ENCODE measurements at regions not wholly inside any gene's neighbourhood (a gene's known extent, or its start where the extent isn't known, plus 50 kb on each side); places are given as distances from the start of the nearest gene placed in this dataset.
"Not testable (repeated sequence)": the region's sequence is repeated elsewhere in the genome, so short reads cannot be mapped to it uniquely, and the experiment has no call there.

DNA sequence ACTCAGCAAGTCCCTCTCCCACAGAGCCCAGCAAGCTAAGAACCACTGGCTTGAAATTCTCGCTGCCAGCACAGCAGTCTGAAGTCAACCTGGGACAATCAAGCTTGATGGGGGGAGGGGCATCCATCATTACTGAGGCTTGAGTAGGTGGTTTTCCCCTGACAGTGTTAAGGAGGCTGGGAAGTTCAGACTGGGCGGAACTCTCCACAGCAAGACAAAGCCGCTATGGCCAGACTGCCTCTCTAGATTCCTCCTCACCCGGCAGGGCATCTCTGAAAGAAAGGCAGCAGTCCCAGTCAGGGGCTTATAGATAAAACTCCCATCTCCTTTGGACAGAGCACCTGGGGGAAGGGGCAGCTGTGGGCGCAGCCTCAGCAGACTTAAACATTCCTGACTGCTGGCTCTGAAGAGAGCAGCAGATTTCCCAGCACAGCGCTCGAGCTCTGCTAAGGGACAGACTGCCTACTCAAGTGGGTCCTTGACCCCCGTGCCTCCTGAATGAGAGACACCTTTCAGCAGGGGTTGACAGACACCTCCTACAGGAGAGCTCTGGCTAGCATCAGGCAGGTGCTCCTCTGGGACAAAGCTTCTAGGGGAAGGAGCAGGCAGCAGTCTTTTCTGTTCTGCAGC, 188.4 kb downstream of the PCTP start:
- not testable (repeated sequence) for ATAC-seq; H3K36me3 Mint-ChIP-seq (ENCODE audit: insufficient read depth); H3K4me3 Mint-ChIP-seq; DNase-seq; H3K4me1 Mint-ChIP-seq (ENCODE audit: low read depth); H3K27me3 Mint-ChIP-seq (ENCODE audit: low read depth)
- peaks cover 17% of the 10 kb centered on the region for H3K9me3 Mint-ChIP-seq

DNA sequence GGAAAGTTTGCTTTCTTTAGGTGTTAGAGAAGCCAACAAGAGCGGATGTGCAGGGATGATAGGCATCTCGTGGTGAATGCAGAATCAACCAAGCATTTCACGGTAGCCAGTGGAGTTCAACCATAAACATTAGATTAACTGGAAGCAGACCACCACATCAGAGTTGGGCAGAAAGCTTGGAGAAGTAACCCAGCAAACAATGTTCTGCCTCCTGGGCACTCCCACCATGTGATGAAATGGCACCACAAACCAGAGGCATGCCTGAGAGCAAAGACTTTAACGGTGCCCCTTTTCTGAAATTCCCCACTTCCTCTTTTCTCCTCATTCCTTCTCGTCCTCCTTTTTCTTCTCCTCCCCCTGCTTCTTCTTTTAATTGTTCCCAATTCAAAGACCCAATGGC, 193.5 kb upstream of the ANKFN1 start:
- Mint-ChIP-seq H3K9me3 (no peaks in the 10 kb centered on the region), H3K4me1 (ENCODE audit: low read depth) (no peaks in the 10 kb centered on the region), H3K36me3 (ENCODE audit: insufficient read depth) (no peaks in the 10 kb centered on the region), H3K27me3 (ENCODE audit: low read depth) (peaks cover 4% of the 10 kb centered on the region), H3K4me3 (no peak overlapping the region)
- DNase-seq, result no peak
- no peak for ATAC-seq

DNA sequence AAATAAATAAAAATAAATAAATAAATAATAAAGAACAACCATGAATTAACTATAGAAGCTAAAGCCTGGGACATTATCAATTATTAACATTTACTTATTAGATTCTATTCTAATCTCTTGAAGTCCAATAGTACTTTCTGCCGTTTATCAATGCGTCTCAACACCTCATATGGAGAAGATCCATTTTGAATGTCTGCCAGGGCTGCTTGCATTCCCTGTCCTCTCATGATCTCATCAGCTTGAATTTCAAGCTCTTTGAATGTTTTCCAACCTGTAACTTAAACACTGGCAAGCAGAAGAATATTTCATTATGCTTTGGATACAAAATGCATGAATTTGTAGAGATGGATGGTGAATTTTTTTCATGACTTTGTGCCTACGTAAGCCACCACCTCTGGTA, 191.9 kb upstream of the ANKFN1 start:
- Mint-ChIP-seq H3K4me1 (ENCODE audit: low read depth) (no peaks in the 10 kb centered on the region), H3K27me3 (ENCODE audit: low read depth) (peaks cover 4% of the 10 kb centered on the region), H3K36me3 (ENCODE audit: insufficient read depth) (no peaks in the 10 kb centered on the region), H3K9me3 (no peaks in the 10 kb centered on the region), H3K4me3 (no peak overlapping the region)
- DNase-seq (no peak), ATAC-seq (no peak)

DNA sequence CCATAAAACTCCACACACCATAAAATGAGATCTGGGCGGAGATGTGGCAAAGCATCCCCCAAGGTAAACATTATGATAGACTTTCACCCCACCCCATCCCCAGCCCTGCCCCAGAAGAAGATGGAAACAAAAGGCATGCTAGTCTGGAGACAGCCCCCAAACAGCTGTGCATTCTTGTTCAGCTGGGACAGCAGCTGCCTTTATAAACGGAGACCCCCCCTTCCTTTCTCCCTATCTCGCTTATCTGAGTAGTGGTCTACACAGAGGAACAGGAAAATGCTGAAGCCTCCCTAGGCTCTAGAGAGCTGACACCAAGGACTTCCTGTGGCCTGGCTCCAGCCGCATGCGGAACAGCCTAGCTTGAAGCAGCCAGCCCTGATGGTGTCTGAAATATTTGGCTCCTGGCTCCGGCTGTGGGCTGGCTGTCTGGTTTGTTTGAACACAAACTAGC, 190.3 kb upstream of the ANKFN1 start:
- H3K27me3 Mint-ChIP-seq (ENCODE audit: low read depth), result peaks cover 4% of the 10 kb centered on the region

DNA sequence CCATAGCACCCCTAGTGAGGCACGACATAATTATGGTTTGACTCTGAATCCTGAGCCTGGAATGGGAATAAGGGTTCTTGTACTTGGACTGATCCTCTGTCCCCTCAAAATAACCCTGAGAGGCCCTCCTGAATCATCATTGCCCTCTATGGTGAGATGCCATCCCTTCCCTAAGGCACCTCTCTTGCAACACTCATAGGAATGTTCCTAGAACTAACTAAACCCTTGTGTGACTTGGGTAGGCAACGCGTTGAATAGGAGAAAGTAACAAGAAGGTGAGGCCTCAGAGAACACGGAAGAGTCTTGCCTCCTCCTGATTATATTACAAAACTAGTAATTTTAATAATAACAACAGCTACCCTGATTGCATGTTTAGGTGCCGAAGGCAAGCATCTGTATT, 189.1 kb upstream of the ANKFN1 start:
- ATAC-seq (no peak), DNase-seq (no peak)
- H3K4me3 Mint-ChIP-seq, result no peak overlapping the region
- H3K4me1 Mint-ChIP-seq (ENCODE audit: low read depth), result no peaks in the 10 kb centered on the region
- H3K27me3 Mint-ChIP-seq (ENCODE audit: low read depth), result peaks cover 4% of the 10 kb centered on the region
- no peaks in the 10 kb centered on the region for H3K36me3 Mint-ChIP-seq (ENCODE audit: insufficient read depth)
- no peaks in the 10 kb centered on the region for H3K9me3 Mint-ChIP-seq

More for the DNA sequence above, 190.3 kb upstream of the ANKFN1 start:
- Mint-ChIP-seq H3K9me3 (no peaks in the 10 kb centered on the region), H3K36me3 (ENCODE audit: insufficient read depth) (no peaks in the 10 kb centered on the region), H3K4me3 (no peak overlapping the region), H3K4me1 (ENCODE audit: low read depth) (no peaks in the 10 kb centered on the region)
- DNase-seq, result no peak
- ATAC-seq, result no peak

DNA sequence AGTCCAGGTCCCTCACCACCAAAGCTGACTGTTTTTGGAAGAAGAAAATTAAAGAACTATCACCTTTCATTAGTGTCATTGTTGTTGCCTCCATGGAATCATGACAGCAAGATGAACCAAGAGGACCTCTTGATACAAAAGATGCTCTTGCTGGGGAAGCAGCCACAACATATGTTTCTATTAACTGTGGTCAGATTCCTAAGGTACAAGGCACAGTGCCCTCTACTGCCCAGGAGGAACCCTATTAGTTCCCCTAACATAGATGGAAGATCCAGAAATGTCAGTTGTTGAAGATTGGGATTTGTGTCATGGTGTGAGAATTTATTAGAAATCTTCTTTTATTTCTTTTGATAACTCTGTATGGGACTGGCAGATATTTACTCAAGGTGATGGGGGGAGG, 188.2 kb upstream of the ANKFN1 start:
- no peaks in the 10 kb centered on the region for H3K4me1 Mint-ChIP-seq (ENCODE audit: low read depth)
- no peak overlapping the region for H3K4me3 Mint-ChIP-seq
- H3K9me3 Mint-ChIP-seq, result no peaks in the 10 kb centered on the region
- DNase-seq (no peak), ATAC-seq (no peak)
- no peaks in the 10 kb centered on the region for H3K36me3 Mint-ChIP-seq (ENCODE audit: insufficient read depth)
- peaks cover 4% of the 10 kb centered on the region for H3K27me3 Mint-ChIP-seq (ENCODE audit: low read depth)

DNA sequence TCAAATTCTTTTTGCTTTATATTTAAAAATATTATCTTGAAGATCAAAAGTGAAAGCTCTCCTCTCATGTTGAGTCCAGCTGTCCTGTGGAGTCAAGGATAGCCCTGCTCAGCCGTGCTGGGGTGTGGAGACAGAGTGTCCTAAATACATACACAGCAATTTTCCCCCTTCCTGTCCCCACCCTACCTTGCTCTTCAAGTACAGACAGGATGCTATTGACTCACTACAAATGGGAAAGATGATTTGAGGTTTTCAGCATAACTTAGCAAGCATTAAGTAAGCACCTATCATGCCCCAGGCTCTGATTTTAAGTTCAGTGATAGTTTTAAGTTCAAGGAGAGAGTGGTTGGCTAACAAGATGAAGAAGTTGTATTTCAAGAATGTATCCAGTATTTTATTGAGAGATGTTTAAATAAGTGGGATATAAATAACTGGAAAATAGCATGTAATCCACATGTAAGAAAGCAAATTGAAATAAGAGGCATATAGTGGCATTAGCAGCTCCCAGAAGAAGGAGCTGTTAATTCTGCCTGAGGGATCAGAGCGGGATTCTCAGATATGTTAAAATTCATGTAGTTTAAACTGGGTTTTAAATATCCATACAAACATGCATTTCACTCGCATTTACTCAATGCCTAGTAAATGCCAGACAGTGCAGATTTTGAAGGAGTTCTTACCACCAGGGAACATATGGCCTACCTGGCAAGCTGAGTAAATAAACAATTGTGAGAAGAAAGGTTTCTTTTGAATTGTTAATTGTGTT, 183.5 kb upstream of the ANKFN1 start:
- no peak for DNase-seq
- no peaks in the 10 kb centered on the region for H3K4me1 Mint-ChIP-seq (ENCODE audit: low read depth)
- no peak overlapping the region for H3K4me3 Mint-ChIP-seq
- peaks cover 5% of the 10 kb centered on the region for H3K27me3 Mint-ChIP-seq (ENCODE audit: low read depth)
- H3K36me3 Mint-ChIP-seq (ENCODE audit: insufficient read depth), result no peaks in the 10 kb centered on the region
- H3K9me3 Mint-ChIP-seq, result no peaks in the 10 kb centered on the region
- ATAC-seq, result no peak

DNA sequence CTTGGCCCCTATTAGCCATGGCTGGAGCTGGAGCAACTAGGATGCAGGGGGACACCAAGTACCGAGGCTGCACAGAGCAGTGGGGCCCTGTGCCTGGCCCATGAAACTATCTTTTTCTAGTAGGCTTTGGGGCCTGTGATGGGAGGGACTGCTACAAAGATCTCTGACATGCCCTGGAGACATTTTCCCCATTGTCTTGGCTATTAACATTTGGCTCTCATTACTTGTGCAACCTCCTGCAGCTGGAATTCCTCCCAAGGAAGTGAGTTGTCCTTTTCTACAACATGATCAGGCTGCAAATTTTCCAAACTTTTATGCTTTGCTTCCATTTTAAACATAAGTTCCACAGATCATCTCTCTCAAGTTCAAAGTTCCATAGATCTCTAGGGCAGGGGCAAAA, 174.7 kb upstream of the ANKFN1 start:
- no peaks in the 10 kb centered on the region for H3K4me1 Mint-ChIP-seq (ENCODE audit: low read depth)
- no peaks in the 10 kb centered on the region for H3K36me3 Mint-ChIP-seq (ENCODE audit: insufficient read depth)
- no peaks in the 10 kb centered on the region for H3K27me3 Mint-ChIP-seq (ENCODE audit: low read depth)
- no peak for ATAC-seq
- no peaks in the 10 kb centered on the region for H3K9me3 Mint-ChIP-seq
- H3K4me3 Mint-ChIP-seq, result no peak overlapping the region
- no peak for DNase-seq

DNA sequence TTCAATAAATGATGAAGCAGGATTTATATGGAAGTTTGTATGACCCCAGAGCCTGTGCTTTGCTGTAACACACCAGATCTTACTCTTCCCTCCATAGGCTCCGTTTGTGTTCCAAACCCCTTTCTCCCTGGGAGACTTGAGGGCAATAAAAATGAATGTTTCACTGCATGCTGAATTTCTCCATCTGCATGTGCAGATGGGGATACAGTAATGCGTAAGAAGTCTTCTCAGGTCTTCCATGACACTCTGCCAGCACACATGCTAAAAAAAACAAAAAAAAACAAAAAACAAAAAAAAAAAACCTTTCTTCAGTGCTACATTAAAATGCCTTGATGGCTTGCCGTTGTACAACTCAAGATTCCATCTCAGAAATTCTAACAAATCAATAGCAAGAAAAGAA, 170.2 kb upstream of the ANKFN1 start:
- Mint-ChIP-seq H3K9me3 (no peaks in the 10 kb centered on the region), H3K27me3 (ENCODE audit: low read depth) (no peaks in the 10 kb centered on the region), H3K4me3 (no peak overlapping the region), H3K36me3 (ENCODE audit: insufficient read depth) (no peaks in the 10 kb centered on the region), H3K4me1 (ENCODE audit: low read depth) (no peaks in the 10 kb centered on the region)
- no peak for ATAC-seq
- no peak for DNase-seq

DNA sequence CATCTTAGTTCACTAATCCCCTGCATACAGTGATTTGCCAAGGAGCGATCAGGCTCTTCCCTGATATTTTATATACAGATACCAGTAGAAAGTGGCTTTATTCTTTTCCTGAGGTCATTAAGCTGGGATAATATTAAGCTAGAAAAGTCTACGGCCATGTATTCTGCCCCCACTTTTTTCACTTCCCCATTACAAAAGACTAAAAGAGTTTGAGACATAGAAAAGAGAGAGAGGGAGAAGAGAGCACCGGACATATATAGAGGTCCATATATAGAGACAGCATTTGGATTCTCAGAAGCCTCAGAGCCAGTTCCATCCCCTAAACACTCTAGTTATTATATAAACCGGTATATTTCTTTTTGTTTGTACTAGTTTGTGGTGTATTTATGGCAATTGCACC, 166.5 kb upstream of the ANKFN1 start:
- H3K4me1 Mint-ChIP-seq (ENCODE audit: low read depth), result no peaks in the 10 kb centered on the region
- H3K36me3 Mint-ChIP-seq (ENCODE audit: insufficient read depth), result no peaks in the 10 kb centered on the region
- no peaks in the 10 kb centered on the region for H3K27me3 Mint-ChIP-seq (ENCODE audit: low read depth)
- H3K4me3 Mint-ChIP-seq, result no peak overlapping the region
- ATAC-seq (no peak), DNase-seq (no peak)
- no peaks in the 10 kb centered on the region for H3K9me3 Mint-ChIP-seq

DNA sequence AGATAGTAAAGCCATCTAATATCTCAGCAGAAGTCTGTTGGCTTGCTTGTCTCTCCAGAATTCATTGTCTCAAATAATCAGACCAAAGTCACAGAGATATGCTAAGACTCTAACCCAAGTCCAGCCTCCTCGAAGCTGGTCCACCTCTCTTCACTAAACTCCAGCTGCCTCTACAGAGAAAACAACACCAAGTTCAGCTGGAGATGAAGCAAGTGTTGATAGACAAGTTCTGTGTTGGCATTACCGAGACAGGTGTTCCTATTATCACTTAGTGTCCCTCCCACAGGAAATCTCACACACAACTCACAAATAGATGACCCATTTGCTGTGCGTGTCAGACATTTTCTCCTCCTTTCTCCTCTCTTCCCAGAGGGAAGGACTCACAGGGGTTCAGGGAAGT, 164.4 kb upstream of the ANKFN1 start:
- no peak overlapping the region for H3K4me3 Mint-ChIP-seq
- peaks cover 4% of the 10 kb centered on the region for H3K9me3 Mint-ChIP-seq
- no peak for DNase-seq

DNA sequence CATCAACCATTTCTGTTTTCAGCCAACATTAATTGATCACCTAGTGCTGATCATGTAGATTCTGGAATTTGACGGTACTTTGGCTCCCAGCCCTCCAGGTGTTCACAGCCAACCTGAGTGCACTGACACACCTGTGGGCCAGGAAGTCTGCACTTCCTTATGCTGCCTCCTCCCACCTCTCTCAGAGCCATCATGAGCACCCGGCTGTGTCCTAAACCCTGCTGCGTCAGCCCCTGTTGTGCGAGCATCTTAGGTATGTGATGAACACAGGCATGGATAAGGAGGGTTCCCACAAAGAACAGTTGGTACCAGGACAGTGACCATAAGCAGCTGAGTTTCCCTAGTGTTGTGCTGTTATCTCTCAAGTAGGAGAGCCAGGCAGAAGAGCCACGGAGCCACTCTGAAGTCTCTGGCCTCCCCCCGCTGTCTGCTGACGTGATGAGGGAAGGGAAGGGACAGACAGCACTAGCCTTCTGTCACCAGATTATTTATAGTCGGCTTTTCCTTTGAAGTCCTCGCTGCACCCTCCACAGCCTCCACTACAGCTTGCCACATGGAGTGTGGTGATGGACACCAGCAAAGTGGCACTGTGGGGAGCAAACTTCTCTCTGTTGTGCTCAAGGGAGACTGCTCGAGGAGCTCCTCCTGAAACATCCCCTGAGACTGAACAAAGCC, 162.8 kb upstream of the ANKFN1 start:
- DNase-seq, result no peak
- Mint-ChIP-seq H3K36me3 (ENCODE audit: insufficient read depth) (no peaks in the 10 kb centered on the region), H3K9me3 (peaks cover 8% of the 10 kb centered on the region), H3K4me1 (ENCODE audit: low read depth) (no peaks in the 10 kb centered on the region), H3K27me3 (ENCODE audit: low read depth) (no peaks in the 10 kb centered on the region), H3K4me3 (no peak overlapping the region)
- ATAC-seq, result no peak

More for the DNA sequence above, 164.4 kb upstream of the ANKFN1 start:
- no peak for ATAC-seq
- no peaks in the 10 kb centered on the region for H3K36me3 Mint-ChIP-seq (ENCODE audit: insufficient read depth)
- H3K27me3 Mint-ChIP-seq (ENCODE audit: low read depth), result no peaks in the 10 kb centered on the region
- no peaks in the 10 kb centered on the region for H3K4me1 Mint-ChIP-seq (ENCODE audit: low read depth)

DNA sequence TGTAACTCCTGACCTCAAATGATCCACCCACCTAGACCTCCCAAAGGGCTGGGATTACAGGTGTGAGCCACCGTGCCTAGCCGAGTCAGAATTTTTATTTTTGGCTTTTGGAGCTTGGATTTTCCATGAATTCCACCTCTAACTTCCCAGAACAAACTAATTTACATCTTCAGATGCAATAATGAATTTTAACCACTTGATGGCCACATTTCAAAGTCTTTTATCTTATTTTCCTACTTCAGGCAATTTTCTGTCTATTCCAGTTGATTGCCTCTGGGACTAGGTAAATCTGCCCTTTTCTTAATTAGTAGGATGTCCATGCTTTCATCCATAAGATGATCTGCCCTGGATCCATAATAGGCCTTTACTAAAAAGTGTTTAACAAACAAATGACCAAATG, 156.4 kb upstream of the ANKFN1 start:
- Mint-ChIP-seq H3K4me3 (no peak overlapping the region), H3K27me3 (ENCODE audit: low read depth) (peaks cover 2% of the 10 kb centered on the region), H3K36me3 (ENCODE audit: insufficient read depth) (no peaks in the 10 kb centered on the region), H3K4me1 (ENCODE audit: low read depth) (peaks cover 3% of the 10 kb centered on the region), H3K9me3 (peaks cover 12% of the 10 kb centered on the region)
- no peak for ATAC-seq
- DNase-seq, result no peak

DNA sequence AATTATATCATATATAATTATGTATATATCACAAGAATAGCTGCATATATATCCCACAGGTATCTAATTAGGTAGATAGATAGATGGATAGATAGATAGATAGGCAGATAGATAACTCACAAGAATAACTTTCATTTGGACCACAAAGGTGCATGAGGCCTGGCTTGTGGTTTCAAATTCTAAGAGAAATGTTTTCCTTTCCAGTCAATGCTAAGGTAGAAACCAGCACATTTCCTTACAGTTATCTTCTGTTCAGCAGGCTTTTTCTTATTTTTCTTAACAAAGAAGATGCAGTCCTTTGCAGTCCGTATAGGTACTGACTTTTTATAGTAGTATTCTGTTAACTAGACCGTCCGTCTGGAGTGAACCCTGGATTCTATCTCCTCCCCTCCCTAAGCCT, 152.9 kb upstream of the ANKFN1 start:
- ATAC-seq (no peak), DNase-seq (no peak)
- Mint-ChIP-seq H3K4me3 (no peak overlapping the region), H3K36me3 (ENCODE audit: insufficient read depth) (no peaks in the 10 kb centered on the region), H3K9me3 (peaks cover 8% of the 10 kb centered on the region), H3K27me3 (ENCODE audit: low read depth) (peaks cover 2% of the 10 kb centered on the region), H3K4me1 (ENCODE audit: low read depth) (peaks cover 10% of the 10 kb centered on the region)

DNA sequence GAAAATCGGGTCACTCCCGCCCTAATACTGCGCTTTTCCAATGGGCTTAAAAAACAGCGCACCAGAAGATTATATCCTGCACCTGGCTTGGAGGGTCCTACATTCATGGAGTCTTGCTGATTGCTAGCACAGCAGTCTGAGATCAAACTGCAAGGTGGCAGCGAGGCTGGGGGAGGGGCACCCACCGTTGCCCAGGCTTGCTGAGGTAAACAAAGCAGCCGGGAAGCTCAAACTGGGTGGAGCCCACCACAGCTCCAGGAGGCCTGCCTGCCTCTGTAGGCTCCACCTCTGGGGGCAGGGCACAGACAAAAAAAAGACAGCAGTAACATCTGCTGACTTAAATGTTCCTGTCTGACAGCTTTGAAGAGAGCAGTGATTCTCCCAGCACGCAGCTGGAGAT, 150.6 kb upstream of the ANKFN1 start:
- H3K4me3 Mint-ChIP-seq; H3K36me3 Mint-ChIP-seq (ENCODE audit: insufficient read depth); H3K27me3 Mint-ChIP-seq (ENCODE audit: low read depth); ATAC-seq; H3K4me1 Mint-ChIP-seq (ENCODE audit: low read depth); H3K9me3 Mint-ChIP-seq; DNase-seq: not testable (repeated sequence)

Data from activated T-cell treated with anti-CD3 and anti-CD28 coated beads, Interleukin-2, amount 50 U/mL, for 4 hours (primary cell).